Mesenchymal stem cell (in vitro differentiated cells and primary cell): ENCODE measurements at regions not wholly inside any gene's neighbourhood (a gene's known extent, or its start where the extent isn't known, plus 50 kb on each side); places are given as distances from the start of the nearest gene placed in this dataset.

Experiments used
- DNase-seq: peaks from one replicate; pipeline ENCODE4 v3.0.0-alpha.2; 2013
- H2AFZ ChIP-seq: one replicate; pipeline ENCODE4 v1.6.1; 2013; ENCODE audit warnings: low read depth, mild to moderate bottlenecking, control low read depth, inconsistent platforms, low read length, moderate library complexity
- H2AK5ac ChIP-seq: 2 replicates; pipeline ENCODE4 v1.6.1; 2013; ENCODE audit warnings: low read length, moderate library complexity, mild to moderate bottlenecking, inconsistent platforms; ENCODE audit not compliant: severe bottlenecking
- H2BK120ac ChIP-seq: one replicate; pipeline ENCODE4 v1.6.1; 2013; ENCODE audit warnings: low read depth, mild to moderate bottlenecking, inconsistent platforms, low read length, moderate library complexity
- H2BK12ac ChIP-seq, 2 experiments: one replicate each; pipeline ENCODE4 v1.6.1; 2013; ENCODE audit warnings: inconsistent platforms in 2 of 2, low read length in 2 of 2, mild to moderate bottlenecking in 2 of 2, moderate library complexity in 2 of 2, control low read depth in 1 of 2
- H2BK15ac ChIP-seq: one replicate; pipeline ENCODE4 v1.6.1; 2013; ENCODE audit warnings: mild to moderate bottlenecking, low read depth, inconsistent platforms; ENCODE audit not compliant: poor library complexity, severe bottlenecking
- H2BK5ac ChIP-seq: 2 replicates; pipeline ENCODE4 v1.6.1; 2013; ENCODE audit warnings: low read depth, mild to moderate bottlenecking, low read length, control low read depth, inconsistent platforms; ENCODE audit not compliant: poor library complexity, severe bottlenecking
- H3K14ac ChIP-seq, 2 experiments: one replicate each; pipeline ENCODE4 v1.6.1; 2013; ENCODE audit warnings: inconsistent platforms in 2 of 2, low read length in 2 of 2, control low read depth in 1 of 2, mild to moderate bottlenecking in 1 of 2, moderate library complexity in 1 of 2
- H3K18ac ChIP-seq, 2 experiments: one replicate each; pipeline ENCODE4 v1.6.1; 2013; ENCODE audit warnings: inconsistent platforms in 2 of 2, low read length in 2 of 2, control low read depth in 1 of 2, low read depth in 1 of 2, mild to moderate bottlenecking in 1 of 2
- H3K23ac ChIP-seq, 2 experiments: one replicate each; pipeline ENCODE4 v1.6.1; 2013; ENCODE audit warnings: inconsistent platforms in 2 of 2, low read length in 2 of 2, mild to moderate bottlenecking in 2 of 2, moderate library complexity in 2 of 2, control low read depth in 1 of 2
- H3K27ac ChIP-seq: 2 replicates; pipeline ENCODE4 v1.5.1; 2013; ENCODE audit warnings: mild to moderate bottlenecking, moderate library complexity, low read length, control low read depth, inconsistent platforms; ENCODE audit not compliant: poor library complexity, severe bottlenecking
- H3K27me3 ChIP-seq, 2 experiments: 2 replicates each; pipeline versions ENCODE4 v1.6.1 to v1.7.0; 2013; ENCODE audit warnings: low read length in 2 of 2, mild to moderate bottlenecking in 2 of 2, moderate library complexity in 2 of 2, control low read depth in 1 of 2, inconsistent platforms in 1 of 2; ENCODE audit not compliant: control insufficient read depth in 1 of 2, insufficient read depth in 1 of 2
- H3K36me3 ChIP-seq, 2 experiments: 2 replicates each; pipeline versions ENCODE4 v1.6.1 to v1.7.0; 2013; ENCODE audit warnings: low read length in 2 of 2, control low read depth in 1 of 2, inconsistent platforms in 1 of 2, low read depth in 1 of 2, mild to moderate bottlenecking in 1 of 2; ENCODE audit not compliant: insufficient read depth in 2 of 2, control insufficient read depth in 1 of 2
- H3K4ac ChIP-seq, 2 experiments: one replicate each; pipeline ENCODE4 v1.6.1; 2013; ENCODE audit warnings: inconsistent platforms in 2 of 2, low read length in 2 of 2, mild to moderate bottlenecking in 2 of 2, moderate library complexity in 2 of 2, control low read depth in 1 of 2, low read depth in 1 of 2
- H3K4me1 ChIP-seq: 2 replicates; pipeline ENCODE4 v1.6.1; 2013; ENCODE audit warnings: low read depth, low read length, control low read depth; ENCODE audit not compliant: control insufficient read depth, insufficient read depth
- H3K4me2 ChIP-seq: 2 replicates; pipeline ENCODE4 v1.6.1; 2013; ENCODE audit warnings: low read length, mild to moderate bottlenecking, inconsistent platforms; ENCODE audit not compliant: poor library complexity, severe bottlenecking
- H3K4me3 ChIP-seq, 2 experiments: 2 replicates each; pipeline versions ENCODE4 v1.5.1 to v1.7.0; 2013; ENCODE audit warnings: low read length in 2 of 2, mild to moderate bottlenecking in 2 of 2, control low read depth in 1 of 2, low read depth in 1 of 2; ENCODE audit not compliant: insufficient read depth in 1 of 2
- H3K79me1 ChIP-seq: replicated peaks from 2 replicates; pipeline ENCODE4 v1.6.1; 2013; ENCODE audit warnings: mild to moderate bottlenecking, control low read depth, low read length, inconsistent platforms; ENCODE audit not compliant: poor library complexity, severe bottlenecking
- H3K9ac ChIP-seq: 2 replicates; pipeline ENCODE4 v1.7.0; 2013; ENCODE audit warnings: mild to moderate bottlenecking, low read length, moderate library complexity
- H3K9me3 ChIP-seq: 2 replicates; pipeline ENCODE4 v1.7.0; 2013; ENCODE audit warnings: mild to moderate bottlenecking, low read length; ENCODE audit not compliant: control insufficient read depth
- H4K8ac ChIP-seq: one replicate; pipeline ENCODE4 v1.6.1; 2013; ENCODE audit warnings: inconsistent platforms, mild to moderate bottlenecking, low read length, moderate library complexity
- H4K91ac ChIP-seq: one replicate; pipeline ENCODE4 v1.6.1; 2013; ENCODE audit warnings: mild to moderate bottlenecking, low read length, inconsistent platforms
- WGBS: methylation state at CpG from one replicate; pipeline ENCODE4 v1.1.7; 2013; ENCODE audit warnings: mixed read lengths; 5-methylcytosine and 5-hydroxymethylcytosine counted together

- H2AFZ ChIP-seq = no peak overlapping the region
- H4K8ac ChIP-seq = no peak overlapping the region
- no peak overlapping the region for H3K18ac ChIP-seq
- H3K27ac ChIP-seq = no peak overlapping the region
- no peak overlapping the region for H2BK5ac ChIP-seq
- no peak overlapping the region for H3K4me2 ChIP-seq
- no peak overlapping the region for H3K23ac ChIP-seq
- no peak overlapping the region for H2BK120ac ChIP-seq
- H3K14ac ChIP-seq = no peak overlapping the region
- no peak overlapping the region for H2BK12ac ChIP-seq
- H3K9me3 ChIP-seq = peaks cover 4% of the 10 kb centered on the region
- no peak overlapping the region for H3K9ac ChIP-seq
- H3K27me3 ChIP-seq = no peaks in the 10 kb centered on the region
- H4K91ac ChIP-seq = no peak overlapping the region
- no peaks in the 10 kb centered on the region for H3K79me1 ChIP-seq
- DNase-seq = no peak
- no peaks in the 10 kb centered on the region for H3K36me3 ChIP-seq
- no peak overlapping the region for H2AK5ac ChIP-seq
- H3K4me3 ChIP-seq = no peak overlapping the region
- no peak overlapping the region for H3K4ac ChIP-seq
- no peak overlapping the region for H2BK15ac ChIP-seq
- H3K4me1 ChIP-seq = peaks cover 3% of the 10 kb centered on the region
- WGBS = 50% methylated on average over 1 of the region's 2 CpGs
These were observed 331.1 kb upstream of the CPEB2 start for GRCh38 chr4:14671146-14671545.

DNA sequence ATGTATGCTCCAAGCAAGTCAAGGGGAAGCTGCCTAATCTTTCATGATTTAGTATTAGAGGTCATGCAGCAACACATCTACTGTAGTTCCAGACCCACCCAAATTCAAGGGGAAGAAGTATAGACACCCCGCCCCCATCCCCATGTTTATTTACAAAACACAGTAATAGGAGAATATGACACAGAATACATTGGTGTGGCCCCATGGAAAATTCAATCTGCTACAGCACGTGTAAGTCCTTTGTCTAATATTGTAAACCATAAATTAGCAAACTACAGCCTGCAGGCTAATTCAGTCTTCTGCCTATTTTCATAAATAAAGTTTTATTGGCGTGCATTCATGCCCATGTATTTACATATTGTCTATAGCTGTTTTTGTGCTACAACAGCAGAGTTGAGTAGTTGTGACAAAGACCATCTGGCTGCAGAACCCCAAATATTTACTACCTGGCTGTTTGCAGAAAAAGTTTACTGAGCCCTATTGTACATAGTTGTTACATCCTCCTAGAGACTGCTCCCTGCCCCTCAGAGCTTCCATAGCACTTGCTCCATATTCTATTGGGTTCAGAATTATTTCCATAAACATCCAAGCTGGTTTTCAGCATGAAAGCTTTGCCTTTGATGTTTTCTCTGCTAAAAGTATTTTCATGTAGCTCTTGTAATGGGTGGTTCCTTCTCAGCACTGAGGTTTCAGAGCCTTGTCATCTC lies 326.8 kb upstream of the CPEB2 start:
- H2AFZ ChIP-seq = no peak overlapping the region
- DNase-seq = no peak
- H3K4ac ChIP-seq = no peak overlapping the region
- no peak overlapping the region for H4K8ac ChIP-seq
- H2BK120ac ChIP-seq = no peak overlapping the region
- H3K4me1 ChIP-seq = no peaks in the 10 kb centered on the region
- no peak overlapping the region for H3K27ac ChIP-seq
- H3K4me3 ChIP-seq = no peak overlapping the region
- no peak overlapping the region for H3K23ac ChIP-seq
- H3K18ac ChIP-seq = no peak overlapping the region
- H4K91ac ChIP-seq = no peak overlapping the region
- no peak overlapping the region for H2BK5ac ChIP-seq
- H3K9me3 ChIP-seq = no peaks in the 10 kb centered on the region
- no peak overlapping the region for H2AK5ac ChIP-seq
- no peak overlapping the region for H3K9ac ChIP-seq
- H3K79me1 ChIP-seq = no peaks in the 10 kb centered on the region
- no peaks in the 10 kb centered on the region for H3K36me3 ChIP-seq
- no peak overlapping the region for H2BK12ac ChIP-seq
- 90% methylated on average over 2 of the region's 3 CpGs for WGBS
- H2BK15ac ChIP-seq = no peak overlapping the region
- H3K4me2 ChIP-seq = no peak overlapping the region
- no peaks in the 10 kb centered on the region for H3K27me3 ChIP-seq
- no peak overlapping the region for H3K14ac ChIP-seq

DNA sequence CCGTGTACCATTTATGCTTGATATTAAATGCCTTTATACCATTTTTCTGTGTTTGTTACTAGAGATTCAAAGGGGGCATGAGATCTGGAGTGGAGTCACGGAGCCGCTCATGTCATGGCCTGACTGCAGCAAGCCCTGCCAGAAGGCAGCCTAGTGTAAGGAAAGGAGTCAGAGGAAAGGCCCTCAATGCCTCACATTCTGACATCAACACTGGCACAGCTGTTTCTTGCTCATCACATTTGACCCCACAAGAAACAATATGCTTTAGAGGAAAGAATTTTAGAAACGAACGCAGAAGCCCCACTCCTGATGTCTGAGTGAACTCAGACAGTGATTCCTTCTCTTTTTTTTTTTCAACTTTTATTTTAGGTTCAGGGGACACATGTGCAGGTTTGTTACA lies 322.4 kb upstream of the CPEB2 start:
- H3K27me3 ChIP-seq = no peaks in the 10 kb centered on the region
- no peaks in the 10 kb centered on the region for H3K4me1 ChIP-seq
- H3K23ac ChIP-seq = no peak overlapping the region
- no peak overlapping the region for H4K91ac ChIP-seq
- no peak overlapping the region for H3K4me2 ChIP-seq
- H3K36me3 ChIP-seq = no peaks in the 10 kb centered on the region
- no peaks in the 10 kb centered on the region for H3K9me3 ChIP-seq
- peak overlapping the region in 1 of 2 experiments; percentile 36 for H3K4me3 ChIP-seq
- H2BK15ac ChIP-seq = no peak overlapping the region
- H3K14ac ChIP-seq = no peak overlapping the region
- no peak overlapping the region for H4K8ac ChIP-seq
- H3K27ac ChIP-seq = no peak overlapping the region
- H2BK120ac ChIP-seq = no peak overlapping the region
- no peaks in the 10 kb centered on the region for H3K79me1 ChIP-seq
- WGBS = 78% methylated on average over 4 of the region's 5 CpGs
- no peak overlapping the region for H3K9ac ChIP-seq
- no peak overlapping the region for H2AK5ac ChIP-seq
- no peak overlapping the region for H2BK5ac ChIP-seq
- H2AFZ ChIP-seq = peak overlapping the region; percentile 23
- no peak overlapping the region for H3K4ac ChIP-seq
- no peak overlapping the region for H2BK12ac ChIP-seq
- no peak overlapping the region for H3K18ac ChIP-seq
- no peak for DNase-seq

GRCh38 chr4:14681330-14681729 lies 321.0 kb upstream of the CPEB2 start:
- Histone ChIP-seq H4K91ac (no peak overlapping the region), H3K4ac (no peak overlapping the region), H2BK12ac (no peak overlapping the region), H2AFZ (no peak overlapping the region), H3K9me3 (peaks cover 3% of the 10 kb centered on the region), H2AK5ac (no peak overlapping the region), H2BK5ac (no peak overlapping the region), H3K27ac (no peak overlapping the region), H2BK120ac (no peak overlapping the region), H3K14ac (no peak overlapping the region), H2BK15ac (no peak overlapping the region), H3K79me1 (no peaks in the 10 kb centered on the region), H3K9ac (no peak overlapping the region), H3K23ac (no peak overlapping the region), H3K27me3 (no peaks in the 10 kb centered on the region), H3K4me2 (no peak overlapping the region), H4K8ac (no peak overlapping the region), H3K18ac (no peak overlapping the region), H3K4me1 (no peaks in the 10 kb centered on the region), H3K36me3 (no peaks in the 10 kb centered on the region), H3K4me3 (no peak overlapping the region)
- WGBS = 65% methylated on average over 3 of the region's 4 CpGs
- DNase-seq = no peak
